AG04450 (cell line): ENCODE measurements at regions not wholly inside any gene's neighbourhood (a gene's known extent, or its start where the extent isn't known, plus 50 kb on each side); places are given as distances from the start of the nearest gene placed in this dataset.
"Not testable (repeated sequence)": the region's sequence is repeated elsewhere in the genome, so short reads cannot be mapped to it uniquely, and the experiment has no call there.

ENCODE experiments used
- CTCF ChIA-PET: fragments of 300-600, 350-600 bp; formaldehyde crosslinking; extraction: SDS; loops from one replicate; lab custom pipeline; 2022; ENCODE audit warnings: antibody characterized with exemption, inconsistent platforms; lab: Charles Lee
- POLR2A ChIA-PET: fragments of 350-600 bp; formaldehyde crosslinking; extraction: SDS; loops from one replicate; lab custom pipeline; 2021; ENCODE audit warnings: antibody characterized with exemption, inconsistent platforms; lab: Yijun Ruan, JAX
- DNase-seq: peaks from one replicate; pipeline ENCODE4 v3.0.0-alpha.2; 2011; ENCODE audit warnings: low read depth, low spot score
- H3K27ac ChIP-seq: one replicate; pipeline ENCODE4 v1.5.1; 2012; ENCODE audit warnings: low read depth, low read length, control low read depth
- H3K27me3 ChIP-seq: one replicate; pipeline ENCODE4 v1.6.0; 2012; ENCODE audit warnings: low read length; ENCODE audit not compliant: control insufficient read depth, insufficient read depth
- H3K4me3 ChIP-seq: 2 replicates; pipeline ENCODE4 v1.5.1; 2011; ENCODE audit warnings: mild to moderate bottlenecking, low read depth, low read length, control low read depth
- H3K9me3 ChIP-seq: 2 replicates; pipeline ENCODE4 v1.5.1; 2012; ENCODE audit warnings: low read length; ENCODE audit not compliant: control insufficient read depth, insufficient read depth
- CTCF ChIP-seq: IDR thresholded peaks from 2 replicates; pipeline ENCODE4 v1.5.1; 2011; ENCODE audit warnings: low read depth, low read length, control low read depth, inconsistent platforms

- no peak for DNase-seq
- Histone ChIP-seq H3K4me3 (no peak overlapping the region), H3K27ac (no peak overlapping the region), H3K27me3 (no peaks in the 10 kb centered on the region), H3K9me3 (no peaks in the 10 kb centered on the region)
- CTCF ChIA-PET, result interaction anchor here (0.6 kb wide), 1 partner anchor 14 kb away, joined by 6 read pairs; no protein-coding TSS in a partner anchor
- POLR2A ChIA-PET, result no interaction called here
- TF ChIP-seq CTCF, result no peak
Observed at GRCh38 chr9:21626493-21626892, 144.4 kb upstream of the IFNE start.

- POLR2A ChIA-PET, DNase-seq, H3K9me3 ChIP-seq, CTCF ChIA-PET, H3K27ac ChIP-seq, H3K4me3 ChIP-seq, H3K27me3 ChIP-seq: not testable (repeated sequence)
Observed at GRCh38 chr9:21628954-21629353, 146.8 kb upstream of the IFNE start.

- no peak for TF ChIP-seq CTCF
- DNase-seq, result no peak
- H3K27me3 ChIP-seq, result no peaks in the 10 kb centered on the region
- ChIA-PET POLR2A (no interaction called here), CTCF (interaction anchor here (1.2 to 1.6 kb wide), 2 partner anchors 154 to 179 kb away, joined by 3 to 5 read pairs; no protein-coding TSS in a partner anchor)
- no peak overlapping the region for H3K27ac ChIP-seq
- H3K9me3 ChIP-seq, result peaks cover 3% of the 10 kb centered on the region; the same call in 1 of the 2 replicates
- H3K4me3 ChIP-seq, result no peak overlapping the region
Observed at GRCh38 chr9:21634951-21635350, 152.8 kb upstream of the IFNE start.

- TF ChIP-seq CTCF, result no peak
- H3K9me3 ChIP-seq, result peaks cover 3% of the 10 kb centered on the region; the same call in 1 of the 2 replicates
- DNase-seq, result no peak
- H3K4me3 ChIP-seq, result no peak overlapping the region
- POLR2A ChIA-PET, result no interaction called here
- CTCF ChIA-PET, result interaction anchor here (0.7 kb wide), 1 partner anchor 142 kb away, joined by 10 read pairs; no protein-coding TSS in a partner anchor
- no peaks in the 10 kb centered on the region for H3K27me3 ChIP-seq
- H3K27ac ChIP-seq, result no peak overlapping the region
Observed at GRCh38 chr9:21638104-21638503, 156.0 kb upstream of the IFNE start.

- H3K4me3 ChIP-seq, result no peak overlapping the region
- DNase-seq, result no peak
- CTCF ChIA-PET, result interaction anchor here (0.7 kb wide), 1 partner anchor 28 kb away, joined by 3 read pairs; no protein-coding TSS in a partner anchor
- no peaks in the 10 kb centered on the region for H3K27me3 ChIP-seq
- H3K27ac ChIP-seq, result no peak overlapping the region
- no peak for TF ChIP-seq CTCF
- no peaks in the 10 kb centered on the region for H3K9me3 ChIP-seq
- POLR2A ChIA-PET, result no interaction called here
Observed at GRCh38 chr9:21653091-21653490, 149.3 kb upstream of the MTAP start.
